ENCODE measurements at regions not wholly inside any gene's neighbourhood (a gene's known extent, or its start where the extent isn't known, plus 50 kb on each side); places are given as distances from the start of the nearest gene placed in this dataset.

DNA sequence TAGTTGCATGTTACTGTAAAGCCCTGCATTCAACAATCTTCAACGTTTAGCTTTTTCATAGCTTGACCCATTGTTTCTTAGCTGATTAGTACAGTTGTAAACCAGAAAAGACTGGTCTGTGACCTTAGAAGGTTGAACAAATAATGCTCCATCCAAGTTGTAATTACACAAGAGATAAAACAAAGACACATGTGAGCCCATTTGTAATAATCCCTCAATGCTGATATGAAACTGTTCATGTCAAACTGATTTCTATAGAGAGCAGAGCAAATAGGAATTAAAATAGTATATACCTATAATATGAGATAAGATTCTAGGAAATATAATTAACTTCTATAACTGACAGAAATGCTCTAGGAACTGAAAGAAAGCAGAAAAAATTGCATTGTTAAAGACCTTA, 94.7 kb upstream of the SLC25A13 start:
- DNase-seq (ENCODE audit: insufficient read length, low spot score) (no peak), FAIRE-seq (no peak)
- TF ChIP-seq, protein P1, sequence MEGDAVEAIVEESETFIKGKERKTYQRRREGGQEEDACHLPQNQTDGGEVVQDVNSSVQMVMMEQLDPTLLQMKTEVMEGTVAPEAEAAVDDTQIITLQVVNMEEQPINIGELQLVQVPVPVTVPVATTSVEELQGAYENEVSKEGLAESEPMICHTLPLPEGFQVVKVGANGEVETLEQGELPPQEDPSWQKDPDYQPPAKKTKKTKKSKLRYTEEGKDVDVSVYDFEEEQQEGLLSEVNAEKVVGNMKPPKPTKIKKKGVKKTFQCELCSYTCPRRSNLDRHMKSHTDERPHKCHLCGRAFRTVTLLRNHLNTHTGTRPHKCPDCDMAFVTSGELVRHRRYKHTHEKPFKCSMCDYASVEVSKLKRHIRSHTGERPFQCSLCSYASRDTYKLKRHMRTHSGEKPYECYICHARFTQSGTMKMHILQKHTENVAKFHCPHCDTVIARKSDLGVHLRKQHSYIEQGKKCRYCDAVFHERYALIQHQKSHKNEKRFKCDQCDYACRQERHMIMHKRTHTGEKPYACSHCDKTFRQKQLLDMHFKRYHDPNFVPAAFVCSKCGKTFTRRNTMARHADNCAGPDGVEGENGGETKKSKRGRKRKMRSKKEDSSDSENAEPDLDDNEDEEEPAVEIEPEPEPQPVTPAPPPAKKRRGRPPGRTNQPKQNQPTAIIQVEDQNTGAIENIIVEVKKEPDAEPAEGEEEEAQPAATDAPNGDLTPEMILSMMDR (IDR thresholded peaks at IDR 0.05; ENCODE audit: insufficient read depth, missing control alignments) = no peak

- TF ChIP-seq, protein P1 (IDR thresholded peaks at IDR 0.05; ENCODE audit: insufficient read depth, missing control alignments) = no peak
- DNase-seq (ENCODE audit: insufficient read length, low spot score) = no peak
- no peak for FAIRE-seq
These were observed 94.2 kb upstream of the SLC25A13 start for GRCh38 chr7:96416116-96416515.

DNA sequence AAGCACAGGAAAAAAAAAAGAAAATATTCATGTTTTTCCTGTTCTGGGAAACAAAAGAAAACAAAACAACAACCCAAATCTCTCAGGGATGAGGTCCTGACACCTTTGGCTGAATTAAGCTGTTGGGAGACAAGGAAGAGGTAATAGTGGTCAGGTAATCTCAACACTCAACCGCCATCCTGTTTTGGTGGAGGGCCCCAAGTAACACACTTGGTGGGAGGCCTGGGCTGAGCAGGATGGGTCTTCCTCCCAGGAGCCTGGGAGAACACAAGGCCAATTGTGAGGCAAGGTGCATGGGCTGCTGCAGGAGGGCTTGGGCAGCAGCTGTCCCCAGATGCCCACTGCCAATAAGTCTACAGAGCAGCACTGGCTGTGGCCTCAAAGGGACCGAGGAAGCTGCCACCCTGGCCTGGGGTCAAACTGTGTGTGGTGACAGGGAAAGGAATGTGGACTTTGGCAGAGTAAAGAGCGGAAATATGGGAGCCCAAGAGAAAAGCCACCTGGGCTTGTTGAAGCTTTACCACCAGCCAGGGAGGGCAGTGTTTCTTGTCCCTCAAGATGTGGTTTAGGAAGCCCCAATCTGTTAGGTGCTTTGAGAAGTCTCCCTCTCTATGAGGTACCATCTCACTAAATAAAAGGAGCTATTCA, 93.5 kb upstream of the SLC25A13 start:
- DNase-seq (ENCODE audit: insufficient read length, low spot score) (no peak), FAIRE-seq (no peak)
- TF ChIP-seq, protein P1 (IDR thresholded peaks at IDR 0.05; ENCODE audit: insufficient read depth, missing control alignments) = no peak

DNA sequence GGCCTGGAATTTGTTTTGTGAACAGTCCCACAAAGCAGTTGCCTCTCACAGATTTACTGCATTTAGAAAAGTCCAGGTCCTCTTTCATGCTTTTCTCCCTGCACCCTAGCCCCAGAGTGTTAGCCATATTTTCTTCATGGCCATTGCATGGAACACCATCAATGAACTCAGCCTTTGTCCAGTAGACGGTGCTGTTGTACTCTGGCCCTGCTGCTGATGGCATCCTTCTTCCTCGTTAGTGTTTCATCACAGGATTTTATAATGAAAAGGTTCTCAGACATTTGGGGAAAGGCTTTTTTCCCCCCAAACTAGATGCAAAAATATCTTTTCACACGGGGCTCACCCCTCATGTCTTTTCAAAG, 93.0 kb upstream of the SLC25A13 start:
- TF ChIP-seq, protein P1 (IDR thresholded peaks at IDR 0.05; ENCODE audit: insufficient read depth, missing control alignments) = peak; percentile 95
- peak; percentile 25 for DNase-seq (ENCODE audit: insufficient read length, low spot score)
- FAIRE-seq = peak; percentile 92

- DNase-seq (ENCODE audit: insufficient read length, low spot score) = no peak
- no peak for FAIRE-seq
- TF ChIP-seq, protein P1 (IDR thresholded peaks at IDR 0.05; ENCODE audit: insufficient read depth, missing control alignments) = no peak
These were observed 88.4 kb upstream of the SLC25A13 start for GRCh38 chr7:96410126-96410839.

DNA sequence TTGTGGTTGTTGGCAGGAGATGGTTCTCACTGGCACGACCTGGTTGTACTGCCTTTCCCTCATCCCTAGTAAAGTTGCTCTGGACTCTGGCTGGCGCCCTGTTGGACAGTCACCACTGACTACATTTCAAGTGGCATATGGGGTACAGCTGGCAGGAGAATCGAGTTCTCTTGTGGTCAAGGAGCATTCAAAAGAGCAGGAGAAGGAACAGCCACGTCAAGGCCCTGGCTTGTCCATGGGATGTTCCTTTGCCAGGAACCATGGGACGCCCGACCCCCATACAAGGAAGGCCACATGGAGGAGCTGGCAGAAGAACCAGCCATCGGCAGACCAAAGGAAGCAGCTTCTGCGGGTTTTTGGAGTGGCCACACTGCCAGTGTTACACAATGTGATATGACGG, 87.0 kb upstream of the SLC25A13 start:
- DNase-seq (ENCODE audit: insufficient read length, low spot score) = no peak

More for the DNA sequence above, 87.0 kb upstream of the SLC25A13 start:
- no peak for FAIRE-seq
- TF ChIP-seq, protein P1 (IDR thresholded peaks at IDR 0.05; ENCODE audit: insufficient read depth, missing control alignments) = no peak
